IPS-15b (cell line): ENCODE measurements at regions not wholly inside any gene's neighbourhood (a gene's known extent, or its start where the extent isn't known, plus 50 kb on each side); places are given as distances from the start of the nearest gene placed in this dataset.

Experiments used
- H3K27me3 ChIP-seq: one replicate; pipeline ENCODE4 v1.6.1; 2013; ENCODE audit warnings: low read length; ENCODE audit not compliant: control insufficient read depth, insufficient read depth
- H3K36me3 ChIP-seq: one replicate; pipeline ENCODE4 v1.6.1; 2013; ENCODE audit warnings: low read length; ENCODE audit not compliant: control insufficient read depth, insufficient read depth
- H3K4me1 ChIP-seq: one replicate; pipeline ENCODE4 v1.6.1; 2013; ENCODE audit warnings: mild to moderate bottlenecking, low read length; ENCODE audit not compliant: control insufficient read depth, insufficient read depth
- H3K4me3 ChIP-seq: one replicate; pipeline ENCODE4 v1.5.1; 2013; ENCODE audit warnings: low read depth, low read length
- H3K9ac ChIP-seq: one replicate; pipeline ENCODE4 v1.6.1; 2013; ENCODE audit warnings: low read depth, mild to moderate bottlenecking, low read length
- H3K9me3 ChIP-seq: one replicate; pipeline ENCODE4 v1.6.1; 2013; ENCODE audit warnings: mild to moderate bottlenecking, low read length; ENCODE audit not compliant: control insufficient read depth, insufficient read depth

DNA sequence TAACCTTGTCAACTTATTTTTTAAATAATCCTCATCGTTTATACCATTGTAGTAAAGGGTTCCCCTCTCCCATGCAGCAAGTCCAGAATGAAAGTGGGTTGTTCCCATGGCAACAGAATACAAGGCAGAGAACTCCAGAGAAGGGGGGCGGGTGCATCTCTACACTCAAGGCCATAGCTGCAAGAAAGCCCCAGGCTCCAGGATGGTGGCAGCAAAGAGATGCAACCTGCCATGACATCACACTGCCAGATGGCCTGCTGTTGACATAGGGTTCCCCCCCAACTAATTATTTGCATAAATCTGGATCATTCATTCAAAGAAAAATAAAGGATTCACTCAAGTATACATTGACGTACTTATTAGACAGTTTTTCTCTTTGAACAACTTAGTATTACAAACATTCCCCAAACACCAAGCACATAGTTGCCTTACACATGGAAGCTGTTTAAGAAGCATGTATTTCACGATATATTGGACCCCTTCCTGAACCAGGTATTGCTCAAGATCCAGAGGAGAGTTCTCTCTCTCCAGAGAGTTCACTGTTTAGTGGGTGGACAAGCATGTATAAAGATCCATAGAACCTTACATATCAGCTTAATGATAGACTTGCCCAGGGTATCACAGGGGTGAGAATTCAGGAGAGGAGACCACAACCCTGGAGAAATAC, 87.4 kb upstream of the KLF7 start:
- Histone ChIP-seq H3K4me1 (peaks cover 8% of the 10 kb centered on the region), H3K4me3 (no peak overlapping the region), H3K9ac (no peak overlapping the region), H3K27me3 (peaks cover 3% of the 10 kb centered on the region), H3K9me3 (no peaks in the 10 kb centered on the region), H3K36me3 (no peaks in the 10 kb centered on the region)

DNA sequence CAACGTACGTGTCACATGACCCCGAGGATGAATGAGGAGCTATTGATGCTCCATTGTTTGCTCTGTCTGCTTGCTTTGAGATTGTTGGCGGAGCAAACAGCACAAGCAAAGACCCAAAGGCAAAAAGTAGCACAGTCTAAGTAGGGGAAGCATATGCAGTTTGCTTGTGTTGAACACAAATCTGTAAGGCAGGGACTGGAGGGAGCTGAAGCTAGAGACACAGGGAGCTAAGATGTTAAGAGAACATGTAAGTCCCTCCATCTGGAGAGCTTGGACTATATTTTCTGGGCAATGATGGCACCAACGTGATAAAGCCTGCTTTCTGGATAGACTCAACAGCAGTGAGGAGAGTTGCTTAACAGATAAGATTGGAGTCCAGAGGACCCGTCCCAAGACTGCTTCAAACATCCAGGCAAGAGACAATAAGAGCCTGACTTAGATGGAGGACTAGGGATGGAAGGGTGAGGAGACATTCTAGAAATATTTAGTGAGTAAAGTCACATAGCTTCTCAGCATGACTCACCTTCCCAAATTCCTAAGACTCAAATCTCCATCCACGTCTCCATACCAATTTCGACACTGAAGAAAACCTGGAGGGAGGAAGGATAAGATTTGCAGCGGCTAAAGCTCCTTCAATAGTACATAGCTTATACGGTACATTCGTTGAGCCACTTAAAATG, 88.1 kb upstream of the KLF7 start:
- Histone ChIP-seq H3K4me1 (peaks cover 14% of the 10 kb centered on the region), H3K4me3 (no peak overlapping the region), H3K36me3 (no peaks in the 10 kb centered on the region), H3K9ac (no peak overlapping the region), H3K9me3 (no peaks in the 10 kb centered on the region), H3K27me3 (peaks cover 3% of the 10 kb centered on the region)

DNA sequence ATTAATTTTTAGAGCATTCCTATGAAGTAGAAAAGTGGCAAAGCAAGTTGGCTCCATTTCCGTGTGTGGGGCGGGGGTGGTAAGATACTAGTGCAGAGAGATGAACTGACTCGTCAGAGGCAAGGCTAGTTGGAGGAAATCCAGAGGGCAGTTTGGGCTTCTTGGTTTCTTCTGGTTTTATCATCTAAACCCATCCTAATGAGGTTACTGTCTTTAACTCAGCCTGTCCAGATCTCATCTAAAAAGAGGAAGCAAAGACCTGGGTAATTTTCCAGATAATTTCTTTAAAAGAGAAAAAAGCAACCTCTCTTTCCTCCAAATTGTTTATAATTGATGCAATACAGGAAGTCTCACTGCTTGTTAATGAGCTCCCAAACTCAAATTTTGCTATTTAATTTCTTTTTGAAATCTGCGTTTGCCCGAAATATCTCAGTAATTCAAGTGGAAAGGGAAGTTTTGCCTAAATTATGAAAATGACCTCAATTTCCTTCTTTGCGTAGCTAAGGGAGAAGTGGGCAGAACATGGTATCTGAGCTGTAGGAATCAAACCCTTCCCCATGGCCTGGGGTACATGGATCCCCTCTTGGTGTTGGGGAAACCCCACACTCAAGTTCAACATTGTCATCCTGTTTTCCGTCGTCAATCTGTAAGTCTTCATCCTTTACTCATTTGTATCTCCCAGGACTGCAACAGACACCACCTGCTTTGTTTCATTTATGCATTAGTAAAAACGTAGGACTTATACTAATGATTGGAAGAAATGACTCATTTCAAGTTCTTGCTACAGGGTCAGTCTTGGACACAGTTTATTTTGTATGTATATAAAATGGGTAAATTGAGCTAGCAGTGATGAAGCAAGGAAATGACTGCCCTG, 89.1 kb upstream of the KLF7 start:
- Histone ChIP-seq H3K9me3 (no peaks in the 10 kb centered on the region), H3K9ac (no peak overlapping the region), H3K4me1 (peaks cover 14% of the 10 kb centered on the region), H3K36me3 (no peaks in the 10 kb centered on the region), H3K4me3 (no peak overlapping the region), H3K27me3 (peaks cover 3% of the 10 kb centered on the region)

DNA sequence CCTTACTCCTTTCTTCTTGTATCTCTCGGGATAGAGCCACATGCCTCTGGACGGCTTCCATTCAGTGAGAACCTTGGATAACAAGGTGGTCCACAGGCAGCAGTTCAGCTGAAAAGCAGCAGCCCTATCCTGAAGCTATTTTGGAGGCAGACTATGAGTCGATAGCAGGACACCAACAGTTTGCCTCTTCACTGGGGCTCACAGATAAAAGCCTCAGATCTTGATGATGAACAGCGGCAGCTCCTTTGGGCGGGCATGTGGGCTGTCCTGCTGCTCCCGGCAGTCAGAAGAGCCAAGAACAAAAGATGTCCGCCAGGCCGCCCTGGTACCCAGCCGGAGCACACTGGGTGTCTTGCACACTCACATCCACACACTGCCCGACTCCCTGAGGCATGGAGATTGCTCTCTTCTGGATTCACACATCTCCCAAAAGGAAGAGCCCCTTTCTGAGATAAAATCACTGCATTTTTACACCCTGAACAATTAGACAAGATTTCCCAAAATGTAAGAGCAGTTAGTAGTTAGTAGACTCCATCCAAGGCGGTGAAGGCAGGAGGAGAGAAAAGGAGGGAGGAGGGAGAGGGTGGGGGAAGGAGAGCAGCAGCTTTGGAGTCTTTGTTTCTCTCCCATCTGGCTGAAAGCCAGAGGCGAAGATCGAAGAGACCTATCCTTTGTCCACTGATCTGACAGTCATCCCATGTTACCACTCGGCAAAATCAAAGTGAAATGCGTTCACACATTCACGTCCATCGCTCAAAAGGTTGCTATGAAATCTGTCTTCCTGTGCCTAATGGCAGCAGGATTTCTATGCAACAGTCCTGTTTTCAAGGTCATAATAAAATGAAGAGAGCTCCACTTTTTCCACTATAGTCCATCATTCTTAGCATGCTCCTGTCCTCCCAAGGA, 90.1 kb upstream of the KLF7 start:
- Histone ChIP-seq H3K27me3 (peaks cover 3% of the 10 kb centered on the region), H3K4me3 (no peak overlapping the region), H3K9me3 (no peaks in the 10 kb centered on the region), H3K4me1 (peaks cover 14% of the 10 kb centered on the region), H3K9ac (no peak overlapping the region), H3K36me3 (no peaks in the 10 kb centered on the region)

DNA sequence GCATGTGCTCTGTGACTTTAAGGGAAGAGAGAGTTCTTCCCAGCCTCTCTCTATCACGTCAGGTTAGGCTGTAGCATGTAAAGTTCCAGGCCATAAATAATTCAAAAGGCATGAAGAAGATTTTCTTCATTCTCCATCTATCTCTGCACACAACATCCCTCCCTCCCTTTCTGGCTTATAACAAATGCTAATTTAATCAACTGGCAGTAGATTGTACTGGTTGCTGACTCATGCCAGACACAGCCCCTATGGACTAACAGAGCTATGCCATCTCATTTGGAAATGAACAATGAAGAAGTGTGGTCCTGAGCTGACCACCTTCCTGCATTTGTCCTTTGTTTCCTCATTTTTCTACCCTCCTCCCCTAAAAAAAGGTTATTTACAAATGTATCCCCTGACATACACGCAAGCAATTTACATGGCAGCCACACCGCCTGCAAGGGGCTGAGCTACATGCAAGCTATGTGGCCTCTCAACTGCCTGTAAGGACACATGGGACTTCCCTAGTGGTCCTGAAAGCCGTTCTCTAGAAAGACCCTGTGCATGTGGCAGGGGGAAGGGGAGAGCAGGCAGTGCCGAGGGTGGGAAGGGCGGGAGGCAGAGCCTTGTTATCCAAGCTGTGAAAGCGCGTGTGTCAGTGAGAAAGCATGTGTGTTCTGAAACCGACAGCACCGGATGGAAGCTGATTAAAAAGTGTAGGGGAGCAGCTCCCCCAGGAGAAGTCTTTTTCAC, 90.9 kb upstream of the KLF7 start:
- no peak overlapping the region for H3K9ac ChIP-seq
- H3K9me3 ChIP-seq: no peaks in the 10 kb centered on the region
- H3K4me3 ChIP-seq: no peak overlapping the region
- H3K36me3 ChIP-seq: no peaks in the 10 kb centered on the region
- peaks cover 14% of the 10 kb centered on the region for H3K4me1 ChIP-seq
- peaks cover 3% of the 10 kb centered on the region for H3K27me3 ChIP-seq

DNA sequence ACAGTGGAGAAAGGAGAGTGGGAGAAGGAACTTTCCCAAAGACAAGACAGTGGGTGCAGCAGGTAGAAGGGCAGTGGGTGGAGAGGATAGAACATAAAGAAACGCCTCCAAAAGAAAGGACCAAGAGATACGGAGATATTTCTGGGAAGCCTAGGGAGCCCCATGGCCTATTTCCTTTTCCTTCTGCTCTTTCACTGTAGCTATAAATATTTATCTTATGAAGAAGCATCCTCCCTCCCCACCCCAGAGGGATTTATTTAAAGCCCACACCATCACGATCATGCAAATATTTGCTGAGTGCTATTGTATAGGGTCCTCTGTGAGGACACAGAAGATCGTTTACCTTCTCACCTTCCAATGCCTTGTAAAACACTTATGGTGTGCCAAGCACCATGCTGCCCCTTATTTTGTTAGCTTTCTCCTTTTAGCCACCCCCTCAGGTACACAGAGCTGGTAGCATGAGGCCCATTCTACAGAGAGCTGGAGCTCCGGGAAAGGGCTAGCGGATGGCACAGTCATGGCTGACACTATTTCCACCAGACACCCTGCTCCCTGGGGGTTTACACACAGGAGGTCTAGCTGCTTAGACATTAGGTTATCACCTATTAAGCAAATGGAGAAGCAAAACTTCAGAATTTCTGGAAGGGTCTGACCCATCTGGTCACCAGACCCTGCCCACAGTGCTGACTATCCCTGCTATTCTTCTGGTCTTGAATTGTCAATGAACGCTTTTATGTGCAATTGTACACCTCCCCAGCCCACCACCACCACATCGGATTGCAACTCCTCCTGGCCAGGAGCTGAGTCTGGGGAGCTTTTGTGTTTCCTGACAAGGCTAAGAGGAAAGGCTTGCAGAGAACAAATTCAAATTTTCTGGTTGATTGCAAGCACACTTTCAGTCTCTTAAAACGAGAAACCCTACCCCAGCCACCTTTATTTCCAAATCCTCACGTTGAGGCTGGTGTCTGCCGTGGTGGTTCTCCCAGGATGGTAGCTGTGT, 91.8 kb upstream of the KLF7 start:
- no peaks in the 10 kb centered on the region for H3K9me3 ChIP-seq
- no peak overlapping the region for H3K4me3 ChIP-seq
- no peaks in the 10 kb centered on the region for H3K36me3 ChIP-seq
- H3K27me3 ChIP-seq: peaks cover 3% of the 10 kb centered on the region
- no peak overlapping the region for H3K9ac ChIP-seq
- peaks cover 14% of the 10 kb centered on the region for H3K4me1 ChIP-seq

DNA sequence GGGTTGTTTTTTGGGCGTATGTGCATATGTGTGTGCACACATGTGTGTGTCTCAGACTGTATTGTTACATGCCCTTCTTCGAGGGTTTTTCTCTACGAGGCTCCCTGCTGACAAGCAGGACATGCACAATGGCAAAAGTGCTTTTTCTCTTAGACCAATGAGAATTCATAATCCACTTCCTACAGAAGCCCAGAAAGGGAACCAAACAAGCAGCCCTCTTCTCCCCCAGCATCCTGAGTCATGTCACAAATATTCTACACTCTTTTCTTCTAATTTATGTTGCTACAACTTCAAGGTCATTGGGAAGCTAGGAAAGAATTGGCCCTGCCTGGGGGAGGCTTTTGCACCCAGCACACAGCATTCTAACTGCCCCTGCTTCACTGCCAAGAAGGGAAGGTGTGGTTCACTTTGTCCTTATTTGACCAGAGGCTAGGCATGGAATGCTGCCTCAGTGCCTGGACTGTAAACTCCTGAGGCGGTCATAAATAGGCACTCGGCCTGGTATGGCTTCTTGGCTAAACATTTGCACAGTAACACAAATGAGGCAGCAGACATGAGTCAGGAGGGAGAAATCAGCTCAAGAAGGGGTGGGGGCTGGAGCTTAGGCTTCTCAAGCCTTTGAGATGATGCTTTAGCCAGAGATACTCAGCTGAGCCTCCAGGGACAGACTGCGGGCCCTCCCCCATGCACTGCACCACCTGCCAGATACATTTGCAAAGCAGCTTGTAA, 92.7 kb upstream of the KLF7 start:
- Histone ChIP-seq H3K27me3 (peaks cover 3% of the 10 kb centered on the region), H3K4me1 (peaks cover 14% of the 10 kb centered on the region), H3K9ac (no peak overlapping the region), H3K4me3 (no peak overlapping the region), H3K9me3 (no peaks in the 10 kb centered on the region), H3K36me3 (no peaks in the 10 kb centered on the region)

DNA sequence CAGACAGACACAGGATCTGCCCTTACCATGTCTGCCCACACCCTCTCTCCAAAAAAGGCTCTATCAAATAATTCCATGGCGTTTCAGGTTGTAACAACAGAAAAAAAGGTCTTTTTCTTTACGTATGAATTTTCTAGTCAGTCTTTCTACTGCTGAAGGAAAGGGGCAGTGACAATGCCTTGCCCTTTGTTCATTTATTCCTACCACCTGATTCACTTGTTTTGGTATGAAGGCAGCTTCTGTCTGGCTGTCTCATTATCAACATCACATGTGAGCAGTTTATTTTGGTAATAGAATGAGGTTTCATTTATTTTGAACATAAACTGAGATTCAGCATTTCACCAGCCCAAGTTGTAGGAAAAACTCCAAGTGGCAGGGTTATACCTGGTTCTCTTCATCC, 94.3 kb upstream of the KLF7 start:
- peaks cover 14% of the 10 kb centered on the region for H3K4me1 ChIP-seq
- H3K9me3 ChIP-seq: no peaks in the 10 kb centered on the region
- H3K4me3 ChIP-seq: no peak overlapping the region
- no peak overlapping the region for H3K9ac ChIP-seq
- H3K36me3 ChIP-seq: no peaks in the 10 kb centered on the region
- peaks cover 3% of the 10 kb centered on the region for H3K27me3 ChIP-seq

DNA sequence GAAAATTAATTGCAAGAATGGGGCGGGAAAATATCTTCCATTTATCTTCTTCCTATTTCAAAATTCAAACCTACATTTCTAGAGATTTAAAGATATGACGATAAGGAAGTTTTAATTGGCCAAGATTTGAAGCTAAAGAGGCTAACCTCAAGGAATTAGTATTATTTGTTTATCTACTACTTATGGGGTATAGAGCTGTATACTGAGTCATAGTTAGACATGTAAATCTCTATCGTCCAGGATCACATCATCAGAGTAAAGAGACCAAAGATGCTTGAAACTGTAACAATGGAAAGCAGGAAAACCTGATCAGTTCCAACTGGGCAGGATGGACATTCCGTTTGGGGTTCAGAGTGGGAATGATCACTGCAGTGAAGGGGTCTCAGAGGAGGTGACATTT, 95.2 kb upstream of the KLF7 start:
- Histone ChIP-seq H3K4me3 (no peak overlapping the region), H3K27me3 (peaks cover 3% of the 10 kb centered on the region), H3K9me3 (no peaks in the 10 kb centered on the region), H3K36me3 (no peaks in the 10 kb centered on the region), H3K4me1 (peaks cover 12% of the 10 kb centered on the region), H3K9ac (no peak overlapping the region)
